SK-N-SH treated with all-trans-retinoic acid at 6 μM for 48 hours (cell line): ENCODE measurements at regions not wholly inside any gene's neighbourhood (a gene's known extent, or its start where the extent isn't known, plus 50 kb on each side); places are given as distances from the start of the nearest gene placed in this dataset.

Experiments
- ATAC-seq: fragments of 200-7000 bp; cut with Tn5 transposase; 3 replicates; pipeline ENCODE4 v1.9.1; 2020; ENCODE audit warnings: mild to moderate bottlenecking, moderate library complexity
- ARNTL ChIP-seq: fragments of 450-650 bp; formaldehyde crosslinking; IDR thresholded peaks from 2 replicates; pipeline ENCODE4 v1.5.0; 2020; ENCODE audit warnings: low read depth, mild to moderate bottlenecking, moderate library complexity, borderline replicate concordance
- CREB5 ChIP-seq: fragments of 250-450 bp; sonication (Bioruptor Pico); IDR thresholded peaks from 2 replicates; pipeline ENCODE4 v1.5.1; 2020; ENCODE audit warnings: low read depth, mild to moderate bottlenecking, moderate library complexity
- CSRNP3 ChIP-seq: fragments of 250-450 bp; sonication (Bioruptor Pico); IDR thresholded peaks from 2 replicates; pipeline ENCODE4 v1.5.1; 2021; ENCODE audit warnings: mild to moderate bottlenecking, moderate library complexity
- ESRRG ChIP-seq: fragments of 250-450 bp; sonication (Bioruptor Pico); IDR thresholded peaks from 2 replicates; pipeline ENCODE4 v1.6.1; 2021; ENCODE audit warnings: mild to moderate bottlenecking
- GLIS3 ChIP-seq: fragments of 250-450 bp; sonication (Bioruptor Pico); IDR thresholded peaks from 2 replicates; pipeline ENCODE4 v1.5.0; 2020; ENCODE audit warnings: mild to moderate bottlenecking, moderate library complexity
- ISL1 ChIP-seq: fragments of 250-450 bp; sonication (Bioruptor Pico); IDR thresholded peaks from 2 replicates; pipeline ENCODE4 v2.1.2; 2022; ENCODE audit warnings: mild to moderate bottlenecking, moderate library complexity
- OSR1 ChIP-seq: fragments of 250-450 bp; sonication (Bioruptor Pico); IDR thresholded peaks from 2 replicates; pipeline ENCODE4 v1.8.0; 2022; ENCODE audit warnings: moderate library complexity, mild to moderate bottlenecking, inconsistent platforms
- POU6F1 ChIP-seq: fragments of 250-450 bp; sonication (Bioruptor Pico); IDR thresholded peaks from 2 replicates; pipeline ENCODE4 v1.8.0; 2021; ENCODE audit warnings: low read depth, mild to moderate bottlenecking, moderate library complexity, borderline replicate concordance
- RARB ChIP-seq: fragments of 250-450 bp; sonication (Bioruptor Pico); IDR thresholded peaks from 2 replicates; pipeline ENCODE4 v1.8.0; 2021; ENCODE audit warnings: mild to moderate bottlenecking, moderate library complexity
- SNAI2 ChIP-seq: fragments of 250-450 bp; sonication (Bioruptor Pico); IDR thresholded peaks from 2 replicates; pipeline ENCODE4 v1.5.0; 2020; ENCODE audit warnings: mild to moderate bottlenecking, moderate library complexity
- TCF4 ChIP-seq: fragments of 250-450 bp; sonication (Bioruptor Pico); IDR thresholded peaks from 2 replicates; pipeline ENCODE4 v1.8.0; 2021; ENCODE audit warnings: mild to moderate bottlenecking, moderate library complexity, borderline replicate concordance
- TOX ChIP-seq: fragments of 250-450 bp; sonication (Bioruptor Pico); IDR thresholded peaks from 2 replicates; pipeline ENCODE4 v1.8.0; 2021; ENCODE audit warnings: mild to moderate bottlenecking, moderate library complexity, borderline replicate concordance
- TSHZ2 ChIP-seq: fragments of 250-450 bp; sonication (Bioruptor Pico); IDR thresholded peaks from 2 replicates; pipeline ENCODE4 v1.5.0; 2020; ENCODE audit warnings: mild to moderate bottlenecking, moderate library complexity
- ZC3H10 ChIP-seq: fragments of 250-450 bp; sonication (Bioruptor Pico); IDR thresholded peaks from 2 replicates; pipeline ENCODE4 v1.5.1; 2021; ENCODE audit warnings: mild to moderate bottlenecking, moderate library complexity
- ZFP30 ChIP-seq: fragments of 450-650 bp; formaldehyde crosslinking; IDR thresholded peaks from 2 replicates; pipeline ENCODE4 v1.5.0; 2022; ENCODE audit warnings: mild to moderate bottlenecking, moderate library complexity
- ZNF565 ChIP-seq: fragments of 450-650 bp; formaldehyde crosslinking; conservative IDR thresholded peaks from 2 replicates; pipeline ENCODE4 v1.5.0; 2020; ENCODE audit warnings: low read depth, mild to moderate bottlenecking, moderate library complexity
- ZNF8 ChIP-seq: fragments of 450-650 bp; formaldehyde crosslinking; IDR thresholded peaks from 2 replicates; pipeline ENCODE4 v1.5.0; 2020; ENCODE audit warnings: mild to moderate bottlenecking, moderate library complexity

- no peak for TF ChIP-seq TSHZ2 (CRISPR knock-in tag)
- no peak for TF ChIP-seq RARB
- no peak for TF ChIP-seq ESRRG (CRISPR knock-in tag)
- no peak for TF ChIP-seq POU6F1
These were observed 523.2 kb upstream of the IGFBP3 start (continued) for GRCh38 chr7:46444256-46444655.

- no peak for TF ChIP-seq CSRNP3 (CRISPR knock-in tag)
- TF ChIP-seq POU6F1: no peak
- TF ChIP-seq CREB5 (CRISPR knock-in tag): no peak
- no peak for TF ChIP-seq TCF4 (CRISPR knock-in tag)
- no peak for TF ChIP-seq GLIS3
- TF ChIP-seq ZFP30: no peak
- no peak for TF ChIP-seq SNAI2 (CRISPR knock-in tag)
- TF ChIP-seq ZNF8 (CRISPR knock-in tag): no peak
- no peak for TF ChIP-seq ZC3H10
- TF ChIP-seq RARB: no peak
- TF ChIP-seq ARNTL (CRISPR knock-in tag): no peak
- TF ChIP-seq ISL1 (CRISPR knock-in tag): no peak
- ATAC-seq: no peak
These were observed 519.1 kb upstream of the IGFBP3 start for GRCh38 chr7:46440186-46440585.

GRCh38 chr7:46432708-46433107 lies 511.6 kb upstream of the IGFBP3 start:
- no peak for TF ChIP-seq RARB
- TF ChIP-seq ESRRG (CRISPR knock-in tag): no peak
- TF ChIP-seq TSHZ2 (CRISPR knock-in tag): no peak
- TF ChIP-seq TCF4 (CRISPR knock-in tag): no peak
- TF ChIP-seq SNAI2 (CRISPR knock-in tag): no peak
- TF ChIP-seq TOX (CRISPR knock-in tag): no peak
- ATAC-seq: no peak

- ATAC-seq: no peak
- no peak for TF ChIP-seq OSR1
- no peak for TF ChIP-seq TCF4 (CRISPR knock-in tag)
- TF ChIP-seq POU6F1: no peak
- TF ChIP-seq RARB: no peak
- TF ChIP-seq CREB5 (CRISPR knock-in tag): no peak
- TF ChIP-seq SNAI2 (CRISPR knock-in tag): no peak
- no peak for TF ChIP-seq ZNF8 (CRISPR knock-in tag)
- TF ChIP-seq ZC3H10: no peak
- TF ChIP-seq ISL1 (CRISPR knock-in tag): no peak
- TF ChIP-seq ZFP30: no peak
- no peak for TF ChIP-seq ZNF565 (CRISPR knock-in tag)
- no peak for TF ChIP-seq CSRNP3 (CRISPR knock-in tag)
These were observed 507.2 kb upstream of the IGFBP3 start for GRCh38 chr7:46428295-46428694.
